ENCODE measurements at regions not wholly inside any gene's neighbourhood (a gene's known extent, or its start where the extent isn't known, plus 50 kb on each side); places are given as distances from the start of the nearest gene placed in this dataset.

DNA sequence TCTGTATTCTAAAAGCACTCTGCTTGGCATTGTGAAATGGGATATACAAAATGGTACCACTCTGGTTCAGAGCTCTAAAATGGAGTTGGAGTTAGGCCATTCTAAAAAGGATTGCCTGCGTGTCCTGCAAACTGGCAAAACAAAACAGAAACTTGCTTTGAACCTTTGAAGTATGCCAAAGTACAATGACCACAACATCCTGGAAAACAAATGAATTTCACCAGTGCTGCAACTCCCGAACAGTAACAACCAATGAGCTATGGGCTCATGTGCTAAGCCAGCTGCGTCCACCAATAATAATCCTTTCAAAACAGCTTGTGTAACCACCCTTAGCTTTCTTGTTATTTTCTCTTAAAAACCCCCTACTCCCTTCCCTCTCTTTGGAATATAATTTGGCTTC lies 88.4 kb upstream of the CXCL14 start:
- H3K4me1 Mint-ChIP-seq, result no peaks in the 10 kb centered on the region
- ATAC-seq (replicated peaks; ENCODE audit: extremely low read depth, poor library complexity, severe bottlenecking) (no peak), DNase-seq (ENCODE audit: low spot score in 2 of 2) (no peak)
- H3K27me3 Mint-ChIP-seq, result peaks cover 61% of the 10 kb centered on the region
- no peak overlapping the region for H3K27ac Mint-ChIP-seq (ENCODE audit: low read depth)
- H3K9me3 Mint-ChIP-seq, result no peaks in the 10 kb centered on the region
- no peaks in the 10 kb centered on the region for H3K36me3 Mint-ChIP-seq (ENCODE audit: insufficient read depth)
- no peak overlapping the region for H3K4me3 Mint-ChIP-seq

DNA sequence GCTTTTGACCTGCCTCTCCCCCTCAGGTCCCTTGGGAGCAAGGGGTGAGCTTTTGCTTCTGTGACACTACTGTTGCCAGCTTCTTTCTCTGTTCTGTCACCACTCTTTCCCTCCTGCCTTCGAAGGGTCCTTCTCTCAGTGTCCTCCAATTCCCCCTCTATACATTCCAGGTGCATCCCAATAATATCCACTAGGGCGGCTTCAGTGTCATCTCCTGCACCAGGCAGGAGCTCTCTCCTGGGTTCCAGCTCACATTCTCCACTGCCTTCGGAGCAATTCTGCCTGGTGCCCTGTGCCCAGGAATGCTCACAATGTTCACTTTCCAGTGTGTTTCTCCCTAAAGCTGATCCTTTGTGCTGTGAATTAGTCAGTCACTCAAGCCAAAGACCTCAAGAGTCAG lies 83.9 kb upstream of the CXCL14 start:
- no peak for ATAC-seq (replicated peaks; ENCODE audit: extremely low read depth, poor library complexity, severe bottlenecking)
- H3K36me3 Mint-ChIP-seq (ENCODE audit: insufficient read depth), result no peaks in the 10 kb centered on the region
- no peak overlapping the region for H3K4me3 Mint-ChIP-seq
- no peaks in the 10 kb centered on the region for H3K4me1 Mint-ChIP-seq
- no peak overlapping the region for H3K27ac Mint-ChIP-seq (ENCODE audit: low read depth)
- H3K27me3 Mint-ChIP-seq, result peaks cover 33% of the 10 kb centered on the region
- peaks cover 6% of the 10 kb centered on the region for H3K9me3 Mint-ChIP-seq
- DNase-seq (ENCODE audit: low spot score in 2 of 2), result no peak

DNA sequence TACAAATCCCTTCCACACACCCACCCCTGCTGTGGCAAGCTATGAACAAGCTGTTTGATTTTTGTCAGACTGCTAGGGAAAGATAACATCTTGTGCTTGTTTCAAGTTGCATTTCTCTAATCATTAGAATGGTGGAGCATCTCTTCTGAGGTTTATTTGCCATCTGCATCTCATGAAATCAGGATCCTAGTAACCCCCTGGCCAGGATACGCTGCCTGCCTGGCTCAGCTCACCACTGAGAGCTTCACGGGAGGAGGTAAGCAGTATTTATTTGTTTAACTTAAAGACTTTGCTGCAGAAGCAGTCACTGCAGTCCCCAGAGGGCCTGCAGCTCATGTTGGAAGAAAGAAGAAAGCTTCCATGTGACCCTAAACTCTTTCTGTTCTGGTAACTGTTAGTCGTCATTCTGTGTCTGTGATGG lies 83.3 kb upstream of the CXCL14 start:
- DNase-seq (ENCODE audit: low spot score in 2 of 2), result no peak
- no peak overlapping the region for H3K27ac Mint-ChIP-seq (ENCODE audit: low read depth)
- H3K27me3 Mint-ChIP-seq, result peaks cover 27% of the 10 kb centered on the region
- no peaks in the 10 kb centered on the region for H3K36me3 Mint-ChIP-seq (ENCODE audit: insufficient read depth)
- H3K4me3 Mint-ChIP-seq, result no peak overlapping the region
- peaks cover 6% of the 10 kb centered on the region for H3K9me3 Mint-ChIP-seq
- no peaks in the 10 kb centered on the region for H3K4me1 Mint-ChIP-seq
- no peak for ATAC-seq (replicated peaks; ENCODE audit: extremely low read depth, poor library complexity, severe bottlenecking)

DNA sequence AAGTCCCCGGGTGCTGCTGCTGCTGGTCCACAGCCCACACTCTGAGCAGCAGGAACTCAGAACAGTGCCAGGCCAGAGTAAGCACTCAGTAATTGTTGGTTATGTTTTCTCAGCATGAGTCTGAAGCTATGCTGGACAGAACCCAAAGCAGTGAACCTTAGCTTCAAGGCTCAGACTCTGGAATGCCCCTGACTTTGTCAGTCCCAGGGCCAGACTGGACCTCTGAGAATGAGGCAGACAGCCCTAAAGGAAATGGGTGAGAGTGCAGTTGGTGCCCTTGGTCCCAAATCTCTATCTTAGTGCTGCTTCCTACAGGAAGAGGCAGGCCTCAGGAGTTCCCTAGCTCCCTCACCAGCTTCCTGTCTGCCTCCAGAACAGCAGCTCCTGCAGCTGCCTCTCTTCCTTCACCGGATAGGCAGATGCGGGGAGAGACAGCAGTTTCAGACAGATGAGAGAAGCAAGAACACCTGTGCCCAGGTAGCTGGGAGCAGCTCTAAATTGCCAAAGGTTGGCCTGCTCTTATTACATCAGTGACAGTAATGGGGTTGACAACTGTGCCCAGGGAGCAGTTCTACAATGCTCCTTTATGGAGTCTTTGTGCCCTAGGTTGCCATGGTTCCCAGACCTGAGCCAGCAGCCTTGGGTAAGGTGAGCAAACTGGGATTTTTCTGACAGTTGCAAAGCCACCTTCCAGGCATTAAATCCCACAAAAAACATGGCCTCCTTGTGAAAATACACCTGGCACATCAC lies 82.2 kb upstream of the CXCL14 start:
- Mint-ChIP-seq H3K27me3 (peaks cover 16% of the 10 kb centered on the region), H3K36me3 (ENCODE audit: insufficient read depth) (no peaks in the 10 kb centered on the region), H3K27ac (ENCODE audit: low read depth) (no peak overlapping the region), H3K9me3 (peaks cover 6% of the 10 kb centered on the region), H3K4me3 (no peak overlapping the region), H3K4me1 (no peaks in the 10 kb centered on the region)
- DNase-seq (ENCODE audit: low spot score in 2 of 2) (no peak), ATAC-seq (replicated peaks; ENCODE audit: extremely low read depth, poor library complexity, severe bottlenecking) (no peak)

DNA sequence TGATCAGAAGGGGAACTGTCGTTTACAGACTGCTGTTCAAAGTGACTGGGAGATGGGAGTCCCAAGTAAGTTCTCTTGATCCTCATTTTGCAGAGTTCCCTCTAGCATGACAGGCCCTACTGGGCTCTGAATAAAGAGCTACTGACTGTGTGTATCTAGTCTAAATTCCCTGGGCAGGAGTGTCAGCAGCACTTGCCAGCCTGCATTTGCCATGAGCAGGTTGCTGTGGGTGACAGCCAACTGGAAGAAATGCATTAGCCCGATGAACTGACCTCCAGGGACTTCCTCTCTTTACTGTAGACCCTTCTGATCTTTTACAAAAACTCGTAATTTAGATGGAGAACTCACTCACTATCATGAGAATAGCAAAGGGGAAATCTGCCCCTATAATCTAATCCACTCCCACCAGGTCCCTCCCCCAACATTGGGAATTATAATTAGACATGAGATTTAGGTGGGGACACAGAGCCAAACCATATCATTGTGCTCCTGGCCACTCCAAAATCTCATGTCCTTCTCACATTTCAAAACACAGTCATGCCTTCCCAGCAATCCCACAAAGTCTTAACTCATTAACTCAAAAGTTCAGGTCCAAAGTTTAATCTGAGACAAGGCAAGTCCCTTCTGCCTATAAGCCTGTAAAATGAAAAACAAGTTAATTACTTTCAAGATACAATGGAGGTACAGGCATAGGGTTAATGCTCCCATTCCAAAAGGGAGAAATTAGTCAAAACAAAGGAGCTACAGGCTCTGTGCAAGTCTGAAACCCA lies 78.9 kb upstream of the CXCL14 start:
- peaks cover 12% of the 10 kb centered on the region for H3K9me3 Mint-ChIP-seq
- no peak for DNase-seq (ENCODE audit: low spot score in 2 of 2)
- ATAC-seq (replicated peaks; ENCODE audit: extremely low read depth, poor library complexity, severe bottlenecking), result no peak
- no peak overlapping the region for H3K27ac Mint-ChIP-seq (ENCODE audit: low read depth)
- H3K4me3 Mint-ChIP-seq, result no peak overlapping the region
- no peaks in the 10 kb centered on the region for H3K36me3 Mint-ChIP-seq (ENCODE audit: insufficient read depth)
- H3K27me3 Mint-ChIP-seq, result peaks cover 31% of the 10 kb centered on the region
- H3K4me1 Mint-ChIP-seq, result no peaks in the 10 kb centered on the region

DNA sequence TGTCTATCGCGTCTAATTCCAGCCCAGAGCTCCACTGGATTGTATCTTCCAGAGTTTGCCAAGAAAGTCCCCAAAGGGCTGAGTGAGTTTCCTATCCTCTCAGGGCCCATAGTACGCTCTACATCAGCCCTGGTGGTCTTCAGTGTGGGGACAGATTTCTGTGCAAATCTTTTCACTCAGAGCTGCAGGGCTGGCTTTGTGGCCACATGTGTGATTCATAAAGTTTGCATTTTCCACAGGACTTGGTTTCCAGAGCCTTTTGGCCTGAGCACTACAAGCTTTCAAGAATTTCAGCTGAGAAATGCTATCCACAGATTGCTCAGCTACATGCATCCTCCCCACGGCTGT lies 76.7 kb upstream of the CXCL14 start:
- H3K4me3 Mint-ChIP-seq, result no peak overlapping the region
- ATAC-seq (replicated peaks; ENCODE audit: extremely low read depth, poor library complexity, severe bottlenecking) (no peak), DNase-seq (ENCODE audit: low spot score in 2 of 2) (no peak)

DNA sequence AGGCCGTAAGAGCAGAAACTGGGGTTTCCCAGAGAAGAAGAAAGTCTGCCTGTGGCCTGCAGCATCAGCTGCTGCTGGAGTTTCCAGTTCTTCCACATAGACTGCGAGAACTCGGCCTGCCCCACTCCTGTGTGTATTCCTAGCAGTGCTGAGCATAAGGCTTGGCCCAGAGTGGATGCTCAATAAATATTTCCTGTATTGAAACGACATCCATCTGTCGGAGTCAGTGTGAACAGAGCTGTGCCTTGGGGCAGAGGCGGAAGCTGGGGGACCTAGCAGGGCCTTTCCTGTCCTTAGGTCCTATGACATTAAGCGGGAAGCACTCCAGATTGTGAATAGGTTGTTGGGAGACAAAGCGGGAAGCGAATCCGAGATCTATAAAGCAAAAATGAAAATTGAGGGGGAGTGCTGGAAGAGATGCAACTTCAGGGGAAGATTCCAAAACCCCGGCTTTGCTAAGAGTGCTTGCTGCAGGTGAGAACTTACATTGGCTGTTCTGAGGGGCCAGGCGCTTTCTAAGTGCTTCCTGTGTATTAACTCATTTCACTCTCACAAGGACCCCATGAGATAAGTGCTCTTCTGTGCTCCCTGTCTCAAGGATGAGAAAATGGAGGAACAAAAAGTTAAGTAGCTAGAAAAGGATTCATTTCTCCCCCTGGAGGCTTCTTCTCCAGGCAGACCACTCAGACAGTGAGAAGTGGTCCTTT lies 76.1 kb upstream of the CXCL14 start:
- DNase-seq (ENCODE audit: low spot score in 2 of 2) (no peak), ATAC-seq (replicated peaks; ENCODE audit: extremely low read depth, poor library complexity, severe bottlenecking) (no peak)
- Mint-ChIP-seq H3K36me3 (ENCODE audit: insufficient read depth) (no peaks in the 10 kb centered on the region), H3K27ac (ENCODE audit: low read depth) (no peak overlapping the region), H3K27me3 (peaks cover 31% of the 10 kb centered on the region), H3K9me3 (peaks cover 12% of the 10 kb centered on the region), H3K4me1 (no peaks in the 10 kb centered on the region), H3K4me3 (no peak overlapping the region)

More for the DNA sequence above, 76.7 kb upstream of the CXCL14 start:
- H3K9me3 Mint-ChIP-seq, result peaks cover 12% of the 10 kb centered on the region
- peaks cover 31% of the 10 kb centered on the region for H3K27me3 Mint-ChIP-seq
- H3K4me1 Mint-ChIP-seq, result no peaks in the 10 kb centered on the region
- no peak overlapping the region for H3K27ac Mint-ChIP-seq (ENCODE audit: low read depth)
- no peaks in the 10 kb centered on the region for H3K36me3 Mint-ChIP-seq (ENCODE audit: insufficient read depth)

DNA sequence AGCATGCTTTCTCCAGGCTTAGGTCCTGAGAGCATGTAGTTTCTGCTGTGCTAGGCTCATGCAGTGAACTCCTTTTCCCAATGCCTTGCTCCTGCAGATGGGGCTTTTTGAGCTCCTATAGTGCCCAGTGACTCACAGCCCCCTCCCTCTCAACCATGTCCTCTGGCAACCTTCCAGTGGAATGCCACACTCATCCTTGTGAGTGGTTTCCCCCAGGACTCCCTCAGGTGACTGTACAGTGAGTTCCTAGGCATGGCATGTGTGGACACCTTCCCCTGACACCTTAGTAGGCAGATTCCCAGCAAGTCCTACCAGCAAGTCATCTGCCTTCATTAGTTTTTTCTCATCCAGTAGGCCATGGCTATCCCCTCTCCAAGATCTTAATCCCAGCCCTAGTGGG lies 72.4 kb upstream of the CXCL14 start:
- no peaks in the 10 kb centered on the region for H3K4me1 Mint-ChIP-seq

DNA sequence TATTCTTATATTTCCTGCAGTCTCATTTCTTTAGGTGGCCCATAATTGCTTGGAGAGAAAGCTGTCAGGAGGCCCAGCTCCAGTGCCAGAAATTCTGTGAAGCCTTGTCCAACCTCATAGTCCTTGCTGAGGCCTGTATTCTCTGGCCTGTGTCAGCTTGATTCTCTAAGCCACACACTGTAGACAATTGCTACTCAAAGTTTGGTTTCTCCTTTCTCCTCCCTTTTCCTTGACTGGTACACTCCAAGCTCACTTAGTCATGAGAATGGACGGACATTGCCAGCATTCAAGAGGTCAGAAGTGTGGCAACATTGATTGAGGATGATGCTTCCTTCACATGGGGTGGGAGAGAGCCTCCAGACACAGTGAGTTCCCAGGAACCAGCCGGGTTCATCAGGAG lies 71.3 kb upstream of the CXCL14 start:
- peaks cover 6% of the 10 kb centered on the region for H3K9me3 Mint-ChIP-seq

More for the DNA sequence above, 72.4 kb upstream of the CXCL14 start:
- Mint-ChIP-seq H3K36me3 (ENCODE audit: insufficient read depth) (peaks cover 2% of the 10 kb centered on the region), H3K4me3 (no peak overlapping the region), H3K9me3 (peaks cover 6% of the 10 kb centered on the region), H3K27ac (ENCODE audit: low read depth) (no peak overlapping the region), H3K27me3 (peaks cover 31% of the 10 kb centered on the region)
- ATAC-seq (replicated peaks; ENCODE audit: extremely low read depth, poor library complexity, severe bottlenecking), result no peak
- DNase-seq (ENCODE audit: low spot score in 2 of 2), result no peak

DNA sequence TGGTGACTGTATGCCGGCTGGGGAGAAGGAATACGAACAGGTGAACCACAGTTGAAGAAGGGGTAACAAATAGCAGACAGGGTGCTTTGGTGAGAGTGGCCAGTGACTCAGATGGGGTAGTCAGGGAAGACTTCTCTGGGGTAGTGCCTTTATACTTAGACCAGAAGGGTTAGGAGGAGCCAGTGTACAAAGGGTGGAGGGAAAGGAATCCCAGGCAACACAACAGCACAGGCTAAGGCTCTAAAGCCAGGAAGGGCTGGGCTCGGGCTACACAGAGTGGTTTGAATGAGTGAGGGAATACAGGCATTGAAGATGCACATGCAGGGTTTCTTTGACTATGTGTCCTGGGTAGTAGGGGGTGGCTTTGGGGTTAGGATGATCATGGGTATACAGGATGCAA lies 70.6 kb upstream of the CXCL14 start:
- peaks cover 6% of the 10 kb centered on the region for H3K9me3 Mint-ChIP-seq
- ATAC-seq (replicated peaks; ENCODE audit: extremely low read depth, poor library complexity, severe bottlenecking), result no peak

More for the DNA sequence above, 71.3 kb upstream of the CXCL14 start:
- Mint-ChIP-seq H3K4me3 (no peak overlapping the region), H3K36me3 (ENCODE audit: insufficient read depth) (peaks cover 2% of the 10 kb centered on the region), H3K27me3 (peaks cover 29% of the 10 kb centered on the region), H3K4me1 (no peaks in the 10 kb centered on the region), H3K27ac (ENCODE audit: low read depth) (no peak overlapping the region)
- ATAC-seq (replicated peaks; ENCODE audit: extremely low read depth, poor library complexity, severe bottlenecking) (no peak), DNase-seq (ENCODE audit: low spot score in 2 of 2) (no peak)

DNA sequence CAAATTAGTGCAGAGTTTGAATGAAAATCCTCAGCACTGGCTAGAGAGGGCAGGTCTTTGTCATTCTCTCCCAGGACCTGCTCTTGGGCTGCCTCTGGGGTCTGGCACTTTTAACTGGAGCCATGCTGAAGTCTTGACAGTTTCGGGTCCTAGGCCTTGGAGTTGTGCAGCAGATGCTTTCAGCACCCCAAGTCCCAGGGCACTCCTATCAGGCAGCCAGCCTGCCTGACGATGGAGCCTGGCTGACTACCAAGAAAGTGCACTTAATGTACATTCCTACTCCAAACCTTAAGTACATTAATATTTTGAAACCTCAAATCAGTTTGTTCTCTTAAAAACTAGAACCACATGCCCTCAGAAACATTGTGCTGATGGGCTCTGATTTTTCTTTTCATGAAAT lies 69.3 kb upstream of the CXCL14 start:
- Mint-ChIP-seq H3K4me3 (no peak overlapping the region), H3K27ac (ENCODE audit: low read depth) (no peak overlapping the region), H3K9me3 (peaks cover 3% of the 10 kb centered on the region), H3K36me3 (ENCODE audit: insufficient read depth) (peaks cover 2% of the 10 kb centered on the region), H3K4me1 (no peaks in the 10 kb centered on the region), H3K27me3 (peaks cover 9% of the 10 kb centered on the region)
- DNase-seq (ENCODE audit: low spot score in 2 of 2) (no peak), ATAC-seq (replicated peaks; ENCODE audit: extremely low read depth, poor library complexity, severe bottlenecking) (no peak)

More for the DNA sequence above, 70.6 kb upstream of the CXCL14 start:
- Mint-ChIP-seq H3K4me3 (no peak overlapping the region), H3K4me1 (no peaks in the 10 kb centered on the region), H3K27me3 (peaks cover 22% of the 10 kb centered on the region), H3K36me3 (ENCODE audit: insufficient read depth) (peaks cover 2% of the 10 kb centered on the region), H3K27ac (ENCODE audit: low read depth) (no peak overlapping the region)
- no peak for DNase-seq (ENCODE audit: low spot score in 2 of 2)

DNA sequence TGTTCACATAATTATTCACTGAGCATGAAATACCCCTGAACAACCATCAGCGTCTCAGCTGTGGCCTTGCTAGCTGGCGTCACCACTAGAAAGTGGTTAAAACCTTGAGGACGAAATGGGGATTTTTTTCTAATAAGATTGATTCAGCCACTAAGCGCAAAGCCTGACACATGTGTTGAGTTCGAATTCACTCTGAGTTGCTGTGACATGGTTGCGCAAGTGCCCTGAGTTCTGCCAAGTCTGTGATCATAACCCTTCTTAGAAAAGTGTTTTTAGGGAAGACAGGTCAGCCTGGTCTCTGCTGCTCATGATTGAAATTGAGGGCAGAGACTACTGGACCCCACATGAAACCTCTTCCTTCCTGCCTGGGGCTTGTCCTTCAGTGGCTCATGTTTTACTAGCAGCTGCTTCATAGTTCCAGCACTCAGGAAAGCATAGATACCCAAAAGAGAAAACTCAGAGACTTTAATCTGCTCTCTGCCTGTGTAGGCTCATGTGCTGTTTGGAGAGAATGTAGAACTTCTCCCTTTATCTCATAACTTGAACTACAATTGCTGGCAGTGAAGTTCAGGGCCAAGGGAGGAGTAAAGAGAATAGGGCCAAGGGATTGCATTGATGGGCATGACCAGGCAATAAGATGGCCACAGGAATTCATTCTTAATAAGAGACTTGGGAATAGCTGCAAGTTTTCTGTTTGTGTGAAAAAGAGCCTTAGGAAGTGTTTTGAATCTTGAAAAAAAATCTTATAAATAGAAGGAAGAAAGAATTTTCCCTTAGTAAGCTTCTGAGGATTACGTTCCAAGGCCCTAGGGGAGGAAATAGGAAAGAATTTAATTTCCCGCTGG lies 66.8 kb upstream of the CXCL14 start:
- Mint-ChIP-seq H3K4me1 (no peaks in the 10 kb centered on the region), H3K4me3 (no peak overlapping the region), H3K36me3 (ENCODE audit: insufficient read depth) (peaks cover 2% of the 10 kb centered on the region), H3K27ac (ENCODE audit: low read depth) (no peak overlapping the region), H3K27me3 (no peaks in the 10 kb centered on the region), H3K9me3 (no peaks in the 10 kb centered on the region)
- DNase-seq (ENCODE audit: low spot score in 2 of 2) (no peak), ATAC-seq (replicated peaks; ENCODE audit: extremely low read depth, poor library complexity, severe bottlenecking) (no peak)
